ENCODE measurements at regions not wholly inside any gene's neighbourhood (a gene's known extent, or its start where the extent isn't known, plus 50 kb on each side); places are given as distances from the start of the nearest gene placed in this dataset.

DNA sequence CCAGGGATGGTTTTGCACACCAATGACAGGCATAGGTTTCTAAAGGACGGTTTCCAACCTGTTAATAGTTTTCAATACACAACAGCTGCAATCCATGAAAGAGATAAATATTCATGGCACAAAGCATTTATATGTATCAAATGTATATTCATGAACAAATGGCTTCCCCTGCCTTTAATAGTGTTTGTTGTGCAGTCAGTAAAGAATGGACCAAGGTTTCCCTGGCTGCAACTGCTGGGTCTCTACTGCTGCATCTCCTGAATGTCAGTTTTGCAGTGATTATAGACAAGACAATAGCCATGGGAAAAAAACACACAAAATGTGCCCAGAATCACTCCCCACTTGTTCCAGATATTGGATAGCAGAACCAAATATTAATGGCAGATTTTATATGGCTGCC, 284.1 kb downstream of the BTG1 start:
- CTCF ChIA-PET: no interaction called here
- intact Hi-C loops (cut with micrococcal nuclease; ENCODE audit: unreplicated experiment): no loop called here
- BruUV-seq (replicated peaks): no TSS peak

DNA sequence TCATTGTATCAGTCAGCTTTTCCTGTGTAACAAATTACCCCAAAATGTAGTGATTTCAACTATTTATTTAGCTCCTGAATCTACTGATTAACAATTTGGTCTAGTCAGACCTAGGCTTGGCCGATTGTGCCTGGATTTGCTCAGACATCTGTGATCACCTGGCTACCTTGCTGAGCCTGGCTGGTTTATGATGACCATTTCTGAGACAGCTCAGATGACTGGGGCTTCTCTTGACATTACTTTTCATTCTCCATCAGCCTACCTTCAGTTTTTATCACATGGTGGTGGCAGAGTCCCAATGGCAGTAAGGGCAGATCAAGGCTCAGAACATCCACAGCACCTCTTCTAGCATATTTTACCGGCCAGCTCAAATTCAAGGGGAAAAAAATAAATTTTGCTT, 286.3 kb downstream of the BTG1 start:
- intact Hi-C loops (cut with micrococcal nuclease; ENCODE audit: unreplicated experiment): no loop called here
- no TSS peak for BruUV-seq (replicated peaks)

More for the DNA sequence above, 284.1 kb downstream of the BTG1 start:
- H3K4me3 ChIP-seq: no peak overlapping the region
- no peaks in the 10 kb centered on the region for H3K79me2 ChIP-seq (ENCODE audit: low read depth)
- POLR2A ChIA-PET (ENCODE audit: unreplicated experiment): interaction anchor here (0.7 kb wide), 1 partner anchor 127 kb away, joined by 6 read pairs; no protein-coding TSS in a partner anchor
- no peak overlapping the region for H3K4me2 ChIP-seq
- no peaks in the 10 kb centered on the region for H4K20me1 ChIP-seq (ENCODE audit: insufficient read depth)
- no peak for DNase-seq
- no peaks in the 10 kb centered on the region for H3F3A ChIP-seq (ENCODE audit: insufficient read depth, low read depth)
- TF ChIP-seq EZH2 (IDR thresholded peaks at IDR 0.05; ENCODE audit: low read depth): no peak
- TF ChIP-seq, protein P1, sequence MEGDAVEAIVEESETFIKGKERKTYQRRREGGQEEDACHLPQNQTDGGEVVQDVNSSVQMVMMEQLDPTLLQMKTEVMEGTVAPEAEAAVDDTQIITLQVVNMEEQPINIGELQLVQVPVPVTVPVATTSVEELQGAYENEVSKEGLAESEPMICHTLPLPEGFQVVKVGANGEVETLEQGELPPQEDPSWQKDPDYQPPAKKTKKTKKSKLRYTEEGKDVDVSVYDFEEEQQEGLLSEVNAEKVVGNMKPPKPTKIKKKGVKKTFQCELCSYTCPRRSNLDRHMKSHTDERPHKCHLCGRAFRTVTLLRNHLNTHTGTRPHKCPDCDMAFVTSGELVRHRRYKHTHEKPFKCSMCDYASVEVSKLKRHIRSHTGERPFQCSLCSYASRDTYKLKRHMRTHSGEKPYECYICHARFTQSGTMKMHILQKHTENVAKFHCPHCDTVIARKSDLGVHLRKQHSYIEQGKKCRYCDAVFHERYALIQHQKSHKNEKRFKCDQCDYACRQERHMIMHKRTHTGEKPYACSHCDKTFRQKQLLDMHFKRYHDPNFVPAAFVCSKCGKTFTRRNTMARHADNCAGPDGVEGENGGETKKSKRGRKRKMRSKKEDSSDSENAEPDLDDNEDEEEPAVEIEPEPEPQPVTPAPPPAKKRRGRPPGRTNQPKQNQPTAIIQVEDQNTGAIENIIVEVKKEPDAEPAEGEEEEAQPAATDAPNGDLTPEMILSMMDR (conservative IDR thresholded peaks at IDR 0.05): no peak
- H3K27me3 ChIP-seq (ENCODE audit: insufficient read depth, low read depth): no peaks in the 10 kb centered on the region
- no peaks in the 10 kb centered on the region for H3K4me1 ChIP-seq (replicated peaks; ENCODE audit: insufficient read depth)
- no peaks in the 10 kb centered on the region for H3K9me2 ChIP-seq (ENCODE audit: insufficient read depth)
- H3K27ac ChIP-seq: no peak overlapping the region
- no peaks in the 10 kb centered on the region for H3K9me3 ChIP-seq (ENCODE audit: insufficient read depth, low read depth)
- no peak overlapping the region; the same call in 1 of the 2 replicates for H2AFZ ChIP-seq
- H3K36me3 ChIP-seq (ENCODE audit: low read depth): no peaks in the 10 kb centered on the region

DNA sequence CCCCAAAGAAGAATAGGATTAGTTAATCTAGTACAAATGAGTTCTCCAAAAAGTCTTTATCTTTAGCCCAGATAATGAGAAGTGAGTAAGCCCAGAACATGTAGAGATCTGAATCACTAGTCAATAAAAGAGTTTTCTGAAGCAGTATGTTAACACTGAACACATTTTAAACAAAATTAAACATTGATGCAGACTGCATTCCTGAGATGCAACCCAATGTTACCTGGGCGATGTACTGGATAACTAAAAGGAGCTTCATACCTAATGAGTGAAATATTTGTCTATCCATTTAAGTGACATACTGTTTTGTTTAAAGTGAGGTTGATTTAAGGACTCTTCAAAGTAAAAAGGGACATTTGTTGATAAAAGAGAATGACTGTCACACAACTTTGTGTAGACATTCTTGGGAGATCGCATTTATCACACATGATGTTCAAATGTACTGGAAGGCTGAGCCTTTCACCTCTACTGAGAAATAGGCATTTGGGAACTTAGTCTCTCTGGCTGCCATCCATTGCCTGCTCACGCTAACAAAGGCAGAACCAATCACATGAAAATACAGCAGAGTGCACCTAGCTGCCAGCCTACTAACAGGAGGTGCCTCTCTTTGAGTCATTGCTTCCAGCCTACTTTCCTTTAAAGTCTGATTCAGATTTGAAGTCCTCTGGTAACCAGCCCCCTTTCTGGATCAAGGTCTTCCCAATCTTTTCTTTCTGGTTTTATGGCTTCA, 287.7 kb downstream of the BTG1 start:
- ChIA-PET CTCF (no interaction called here), POLR2A (ENCODE audit: unreplicated experiment) (no interaction called here)
- H3K27ac ChIP-seq: no peak overlapping the region
- no peaks in the 10 kb centered on the region for H3K9me3 ChIP-seq (ENCODE audit: insufficient read depth, low read depth)
- TF ChIP-seq, protein P1 (conservative IDR thresholded peaks at IDR 0.05): no peak
- TF ChIP-seq EZH2 (IDR thresholded peaks at IDR 0.05; ENCODE audit: low read depth): no peak
- H3K4me1 ChIP-seq (replicated peaks; ENCODE audit: insufficient read depth): no peaks in the 10 kb centered on the region
- no peaks in the 10 kb centered on the region for H3K27me3 ChIP-seq (ENCODE audit: insufficient read depth, low read depth)
- BruUV-seq (replicated peaks): no TSS peak
- H2AFZ ChIP-seq: no peak overlapping the region
- no peaks in the 10 kb centered on the region for H3F3A ChIP-seq (ENCODE audit: insufficient read depth, low read depth)
- no peak for DNase-seq
- H3K9me2 ChIP-seq (ENCODE audit: insufficient read depth): no peaks in the 10 kb centered on the region
- no peak overlapping the region for H3K4me3 ChIP-seq
- H3K36me3 ChIP-seq (ENCODE audit: low read depth): no peaks in the 10 kb centered on the region
- H3K79me2 ChIP-seq (ENCODE audit: low read depth): no peaks in the 10 kb centered on the region
- no peak overlapping the region for H3K4me2 ChIP-seq
- intact Hi-C loops (cut with micrococcal nuclease; ENCODE audit: unreplicated experiment): no loop called here
- no peaks in the 10 kb centered on the region for H4K20me1 ChIP-seq (ENCODE audit: insufficient read depth)

More for the DNA sequence above, 286.3 kb downstream of the BTG1 start:
- H3K4me3 ChIP-seq: no peak overlapping the region
- no peaks in the 10 kb centered on the region for H3K27me3 ChIP-seq (ENCODE audit: insufficient read depth, low read depth)
- ChIA-PET CTCF (no interaction called here), POLR2A (ENCODE audit: unreplicated experiment) (no interaction called here)
- no peaks in the 10 kb centered on the region for H3K9me2 ChIP-seq (ENCODE audit: insufficient read depth)
- no peaks in the 10 kb centered on the region for H3F3A ChIP-seq (ENCODE audit: insufficient read depth, low read depth)
- no peaks in the 10 kb centered on the region for H3K36me3 ChIP-seq (ENCODE audit: low read depth)
- no peaks in the 10 kb centered on the region for H3K9me3 ChIP-seq (ENCODE audit: insufficient read depth, low read depth)
- no peak overlapping the region for H3K27ac ChIP-seq
- no peak overlapping the region for H2AFZ ChIP-seq
- H3K79me2 ChIP-seq (ENCODE audit: low read depth): no peaks in the 10 kb centered on the region
- no peaks in the 10 kb centered on the region for H3K4me1 ChIP-seq (replicated peaks; ENCODE audit: insufficient read depth)
- TF ChIP-seq EZH2 (IDR thresholded peaks at IDR 0.05; ENCODE audit: low read depth): no peak
- TF ChIP-seq, protein P1 (conservative IDR thresholded peaks at IDR 0.05): no peak
- H4K20me1 ChIP-seq (ENCODE audit: insufficient read depth): no peaks in the 10 kb centered on the region
- H3K4me2 ChIP-seq: no peak overlapping the region
- no peak for DNase-seq

Data from PC-9 (cell line).